NT2/D1 (cell line): ENCODE measurements at regions not wholly inside any gene's neighbourhood (a gene's known extent, or its start where the extent isn't known, plus 50 kb on each side); places are given as distances from the start of the nearest gene placed in this dataset.

ENCODE experiments used
- YY1 ChIP-seq: IDR thresholded peaks from 2 replicates; pipeline ENCODE4 v1.6.1; 2011; ENCODE audit not compliant: insufficient read length, insufficient read depth
- ZNF274 ChIP-seq: IDR thresholded peaks from 2 replicates; pipeline ENCODE4 v1.6.1; 2011; ENCODE audit warnings: mild to moderate bottlenecking, low read depth, low read length

DNA sequence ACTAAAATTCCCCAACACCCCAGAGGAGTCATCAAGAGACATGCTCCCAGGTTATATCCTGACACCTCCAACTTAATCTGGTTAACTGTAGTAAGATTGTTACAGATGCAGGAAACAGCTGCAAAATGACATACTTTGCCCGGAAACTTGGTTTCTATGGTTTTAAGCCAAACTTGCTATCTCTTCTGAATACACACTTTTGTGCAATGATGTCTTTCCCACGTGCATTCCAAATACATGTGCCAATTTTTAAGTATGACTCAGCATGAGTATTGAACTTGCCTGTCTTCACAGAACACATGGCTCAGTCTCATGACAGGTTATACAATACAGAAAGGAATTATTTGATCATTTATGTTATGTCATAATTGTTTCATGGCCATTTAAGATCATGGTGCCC lies 207.0 kb upstream of the DCBLD2 start:
- TF ChIP-seq YY1 (no peak), ZNF274 (no peak)
